H1 (cell line): ENCODE measurements at regions not wholly inside any gene's neighbourhood (a gene's known extent, or its start where the extent isn't known, plus 50 kb on each side); places are given as distances from the start of the nearest gene placed in this dataset.

Source experiments
- CREB1 ChIP-seq: IDR thresholded peaks from 2 replicates; pipeline ENCODE4 v1.6.1; 2012; ENCODE audit warnings: inconsistent platforms
- CTCF ChIP-seq, 3 experiments: IDR thresholded peaks; 1 replicate in 2 of 3; 2 replicates in 1 of 3; pipeline versions ENCODE4 v1.5.1 to v1.6.1; 2011; ENCODE audit warnings: low read length in 3 of 3, mild to moderate bottlenecking in 3 of 3, inconsistent platforms in 2 of 3, low read depth in 1 of 3, moderate library complexity in 1 of 3; ENCODE audit not compliant: insufficient read depth in 1 of 3; ENCODE audit errors: control extremely low read depth in 1 of 3
- EGR1 ChIP-seq: IDR thresholded peaks from 2 replicates; pipeline ENCODE4 v1.6.1; 2011; ENCODE audit warnings: low read depth, low read length, borderline replicate concordance
- HDAC2 ChIP-seq, 2 experiments: fragments of 300-600 bp in 1 of 2; sonication (generic) in 1 of 2; IDR thresholded peaks; 2 replicates each; pipeline ENCODE4 v1.6.1; 2011 to 2012; ENCODE audit warnings: low read depth in 2 of 2, low read length in 2 of 2, mild to moderate bottlenecking in 2 of 2, moderate library complexity in 2 of 2, borderline replicate concordance in 1 of 2, inconsistent platforms in 1 of 2
- POLR2A ChIP-seq, 2 experiments: IDR thresholded peaks; 1 replicate in 1 of 2; 2 replicates in 1 of 2; pipeline ENCODE4 v1.6.1; 2011; ENCODE audit warnings: low read depth in 2 of 2, low read length in 2 of 2, mild to moderate bottlenecking in 2 of 2; ENCODE audit errors: control extremely low read depth in 1 of 2
- POLR2AphosphoS5 ChIP-seq: IDR thresholded peaks from 2 replicates; pipeline ENCODE4 v1.6.1; 2011; ENCODE audit warnings: low read depth, low read length
- RBBP5 ChIP-seq: IDR thresholded peaks from 2 replicates; pipeline ENCODE4 v1.7.1; 2012; ENCODE audit warnings: low read depth, mild to moderate bottlenecking, inconsistent platforms, low read length, moderate library complexity, borderline replicate concordance
- RNF2 ChIP-seq: fragments of 200-900, 300-1000 bp; sonication (generic); IDR thresholded peaks from 2 replicates; pipeline ENCODE4 v1.7.1; 2016; ENCODE audit warnings: borderline replicate concordance, low read depth, mild to moderate bottlenecking, antibody characterized with exemption, low read length; ENCODE audit not compliant: poor library complexity, severe bottlenecking; ENCODE audit errors: missing control alignments
- SAP30 ChIP-seq: fragments of 300-600 bp; sonication (generic); IDR thresholded peaks from 2 replicates; pipeline ENCODE4 v1.7.1; 2012; ENCODE audit warnings: low read length, moderate library complexity, mild to moderate bottlenecking, inconsistent platforms; ENCODE audit not compliant: insufficient read depth, insufficient replicate concordance
- SRF ChIP-seq: IDR thresholded peaks from 2 replicates; pipeline ENCODE4 v1.6.1; 2011; ENCODE audit warnings: mild to moderate bottlenecking, low read depth, low read length, moderate library complexity
- YY1 ChIP-seq: IDR thresholded peaks from 2 replicates; pipeline ENCODE4 v1.6.1; 2011; ENCODE audit warnings: low read depth, mild to moderate bottlenecking, low read length
- ZNF274 ChIP-seq: IDR thresholded peaks from 2 replicates; pipeline ENCODE4 v1.7.0; 2012; ENCODE audit warnings: low read length, borderline replicate concordance; ENCODE audit errors: extremely low read depth

- TF ChIP-seq RBBP5, result no peak
- TF ChIP-seq POLR2AphosphoS5, result no peak
- TF ChIP-seq RNF2, result no peak
- TF ChIP-seq SAP30, result no peak
- no peak for TF ChIP-seq ZNF274
- no peak for TF ChIP-seq POLR2A (IDR thresholded peaks at IDR 0.05; ENCODE audit: control extremely low read depth in 1 of 2, low read depth in 2 of 2, low read length in 2 of 2)
- TF ChIP-seq SRF, result no peak
- no peak for TF ChIP-seq CTCF (IDR thresholded peaks at IDR 0.05; ENCODE audit: control extremely low read depth in 1 of 3, insufficient read depth in 1 of 3, low read depth in 1 of 3, low read length in 3 of 3)
- TF ChIP-seq YY1, result no peak
- no peak for TF ChIP-seq CREB1
- TF ChIP-seq EGR1, result no peak
- TF ChIP-seq HDAC2 (IDR thresholded peaks at IDR 0.05; ENCODE audit: borderline replicate concordance in 1 of 2, low read depth in 2 of 2, low read length in 2 of 2), result no peak
These were observed 165.8 kb upstream of the SYT1 start for GRCh38 chr12:78698747-78699146.
